ENCODE measurements at regions not wholly inside any gene's neighbourhood (a gene's known extent, or its start where the extent isn't known, plus 50 kb on each side); places are given as distances from the start of the nearest gene placed in this dataset.

DNA sequence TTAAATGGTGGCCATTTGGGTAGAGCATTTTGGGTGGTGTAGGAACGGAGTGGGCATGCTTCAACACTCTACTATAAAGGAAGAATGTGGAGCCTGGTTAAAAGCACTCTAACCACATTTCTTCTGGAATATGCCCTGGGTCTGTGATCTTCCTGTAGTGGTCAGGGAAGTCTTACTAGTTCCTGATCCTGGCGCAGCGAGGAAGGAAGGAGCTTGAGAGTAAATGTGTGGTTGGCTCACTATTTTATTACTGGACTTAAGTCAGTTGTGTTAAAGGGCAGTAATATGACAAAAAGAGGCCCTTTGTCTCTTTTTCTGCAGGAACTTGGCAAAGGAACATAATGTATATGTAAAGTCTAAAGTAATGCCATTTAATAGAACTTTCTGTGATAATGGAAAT is 197.6 kb upstream of the ZPLD1 start:
- peak; percentile 19 for DNase-seq (ENCODE audit: low read depth)
- H3K4me3 ChIP-seq (ENCODE audit: low read depth, low read length), result no peak overlapping the region
- TF ChIP-seq CTCF (IDR thresholded peaks at IDR 0.05; ENCODE audit: control insufficient read depth, extremely low read depth, insufficient read depth), result no peak

- TF ChIP-seq CTCF (IDR thresholded peaks at IDR 0.05; ENCODE audit: control insufficient read depth, extremely low read depth, insufficient read depth), result no peak
- no peak overlapping the region for H3K4me3 ChIP-seq (ENCODE audit: low read depth, low read length)
- DNase-seq (ENCODE audit: low read depth), result no peak
These were observed 197.0 kb upstream of the ZPLD1 start for GRCh38 chr3:102237838-102238237.

DNA sequence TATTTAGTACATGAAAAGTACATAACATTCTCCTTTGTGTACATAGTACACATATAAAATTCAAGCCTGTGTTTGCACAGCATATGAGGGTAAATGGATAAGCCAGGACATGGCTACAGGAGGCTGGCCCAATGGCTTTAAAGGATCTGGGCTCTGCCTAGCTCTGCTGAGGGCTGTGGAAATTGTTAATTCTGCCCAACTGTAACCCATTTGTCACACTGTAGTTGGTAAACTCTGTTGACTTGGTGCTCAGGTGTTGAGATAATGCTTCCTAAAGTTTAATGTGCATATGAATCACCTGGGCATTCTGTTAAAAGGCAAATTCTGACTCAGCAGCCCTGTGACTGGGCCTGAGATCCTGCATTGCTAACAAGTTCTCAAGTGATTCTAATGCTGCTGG is 196.5 kb upstream of the ZPLD1 start:
- DNase-seq (ENCODE audit: low read depth), result peak; percentile 96
- TF ChIP-seq CTCF (IDR thresholded peaks at IDR 0.05; ENCODE audit: control insufficient read depth, extremely low read depth, insufficient read depth), result no peak
- H3K4me3 ChIP-seq (ENCODE audit: low read depth, low read length), result no peak overlapping the region

GRCh38 chr3:102240720-102241119 is 194.1 kb upstream of the ZPLD1 start:
- TF ChIP-seq CTCF (IDR thresholded peaks at IDR 0.05; ENCODE audit: control insufficient read depth, extremely low read depth, insufficient read depth), result no peak

GRCh38 chr3:102248981-102249705 is 185.7 kb upstream of the ZPLD1 start:
- H3K4me3 ChIP-seq (ENCODE audit: low read depth, low read length), result no peak overlapping the region
- TF ChIP-seq CTCF (IDR thresholded peaks at IDR 0.05; ENCODE audit: control insufficient read depth, extremely low read depth, insufficient read depth), result no peak
- DNase-seq (ENCODE audit: low read depth), result no peak

More at GRCh38 chr3:102240720-102241119, 194.1 kb upstream of the ZPLD1 start:
- H3K4me3 ChIP-seq (ENCODE audit: low read depth, low read length), result no peak overlapping the region
- DNase-seq (ENCODE audit: low read depth), result no peak

DNA sequence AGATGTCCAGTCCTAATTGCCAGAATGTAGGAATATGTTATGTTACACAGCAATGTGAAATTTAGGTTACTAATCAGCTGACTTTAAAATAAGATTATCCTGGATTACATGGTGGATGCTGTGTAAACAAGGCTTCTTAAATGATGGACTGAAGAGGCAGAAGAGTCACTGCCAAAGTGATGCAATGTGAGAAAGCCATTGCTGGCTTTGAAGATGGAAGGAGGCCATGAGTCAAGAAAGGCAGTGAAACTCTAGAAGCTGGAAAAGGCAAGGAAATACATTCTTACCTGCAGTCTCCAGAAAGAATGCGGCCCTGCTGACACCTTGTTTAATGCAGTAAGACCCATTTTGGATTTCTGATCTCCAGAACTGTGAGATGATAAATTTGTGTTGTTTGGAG is 179.1 kb upstream of the ZPLD1 start:
- TF ChIP-seq CTCF (IDR thresholded peaks at IDR 0.05; ENCODE audit: control insufficient read depth, extremely low read depth, insufficient read depth), result no peak
- DNase-seq (ENCODE audit: low read depth), result no peak
- no peak overlapping the region for H3K4me3 ChIP-seq (ENCODE audit: low read depth, low read length)

GRCh38 chr3:102258666-102259227 is 176.1 kb upstream of the ZPLD1 start:
- no peak for DNase-seq (ENCODE audit: low read depth)
- no peak for TF ChIP-seq CTCF (IDR thresholded peaks at IDR 0.05; ENCODE audit: control insufficient read depth, extremely low read depth, insufficient read depth)
- no peak overlapping the region for H3K4me3 ChIP-seq (ENCODE audit: low read depth, low read length)
